ENCODE measurements at regions not wholly inside any gene's neighbourhood (a gene's known extent, or its start where the extent isn't known, plus 50 kb on each side); places are given as distances from the start of the nearest gene placed in this dataset.

DNA sequence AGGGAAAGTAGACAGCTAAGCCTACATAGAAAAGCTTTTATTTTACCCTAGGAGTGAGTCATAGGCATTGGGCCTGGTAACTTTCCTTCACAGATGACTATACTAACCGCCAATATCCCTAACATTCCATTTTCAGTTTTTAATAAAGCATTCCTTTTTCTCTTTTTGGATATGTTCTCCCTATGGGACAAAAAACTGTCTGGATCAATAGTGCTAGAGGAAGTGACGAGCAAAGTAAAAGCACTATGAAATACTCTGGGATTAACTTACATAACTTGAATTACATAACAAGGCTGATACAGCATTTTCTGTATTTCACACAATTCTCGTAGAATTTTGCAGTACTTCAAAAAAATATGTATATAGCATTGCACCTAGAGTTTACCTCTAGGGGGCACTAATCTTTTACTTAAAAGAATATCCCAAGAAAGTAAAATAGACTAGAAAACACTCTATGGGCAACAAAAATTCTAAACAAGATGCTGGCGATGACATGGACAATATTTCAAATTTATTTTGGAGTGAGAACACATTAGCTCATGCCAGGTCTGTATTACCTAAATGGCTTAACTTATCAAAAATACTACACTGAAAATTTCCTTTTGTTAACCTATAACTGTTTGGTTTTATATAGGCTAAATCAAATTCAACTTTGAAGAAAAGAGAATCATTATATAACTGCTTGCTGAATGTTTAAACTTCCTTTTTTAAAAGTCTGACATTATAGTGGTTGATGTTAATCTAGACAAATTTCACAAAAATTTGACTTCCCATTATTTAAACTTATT lies 66.3 kb upstream of the DST start:
- intact Hi-C loops (cut with DNase I): loop anchor here (2.0 to 5.0 kb wide), 2 partner anchors 48 to 142 kb away; no protein-coding TSS in a partner anchor
- DNase-seq (ENCODE audit: low spot score): no peak

DNA sequence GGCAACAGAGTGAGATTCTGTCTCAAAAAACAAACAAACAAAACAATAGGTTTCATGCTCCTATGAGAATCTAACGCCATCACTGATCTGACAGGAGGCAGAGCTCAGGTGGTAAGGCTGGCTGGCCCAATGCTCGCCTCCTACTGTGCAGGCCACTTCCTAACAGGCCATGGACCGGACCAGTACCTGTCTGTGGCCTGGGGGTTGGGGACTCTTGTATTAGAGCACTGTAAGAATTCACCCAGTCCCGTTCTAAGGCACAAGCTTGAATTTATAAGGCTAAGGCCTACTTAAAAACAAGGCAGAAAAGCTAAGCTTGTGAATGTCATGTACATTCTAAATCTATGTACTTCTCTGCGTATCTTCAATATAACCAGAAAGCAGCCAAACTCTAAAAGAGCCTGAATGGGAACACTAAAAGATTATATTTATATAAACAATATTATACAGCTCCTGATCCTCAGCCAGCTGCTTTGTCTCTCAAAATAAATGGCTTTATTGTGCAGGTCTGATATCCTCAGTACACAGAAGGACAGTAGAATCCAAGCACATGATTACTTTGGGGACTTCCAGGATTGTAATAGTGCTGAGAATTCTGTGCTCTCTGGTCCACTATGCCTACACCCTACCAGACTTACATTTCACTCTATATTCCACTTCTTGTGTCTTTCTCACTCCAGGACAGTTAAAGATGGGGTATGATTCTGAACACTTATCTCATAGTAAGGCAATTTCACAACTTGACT lies 64.5 kb upstream of the DST start:
- intact Hi-C loops (cut with DNase I): loop anchor here (5.0 kb wide), 1 partner anchor 50 kb away; no protein-coding TSS in a partner anchor
- no peak for DNase-seq (ENCODE audit: low spot score)

DNA sequence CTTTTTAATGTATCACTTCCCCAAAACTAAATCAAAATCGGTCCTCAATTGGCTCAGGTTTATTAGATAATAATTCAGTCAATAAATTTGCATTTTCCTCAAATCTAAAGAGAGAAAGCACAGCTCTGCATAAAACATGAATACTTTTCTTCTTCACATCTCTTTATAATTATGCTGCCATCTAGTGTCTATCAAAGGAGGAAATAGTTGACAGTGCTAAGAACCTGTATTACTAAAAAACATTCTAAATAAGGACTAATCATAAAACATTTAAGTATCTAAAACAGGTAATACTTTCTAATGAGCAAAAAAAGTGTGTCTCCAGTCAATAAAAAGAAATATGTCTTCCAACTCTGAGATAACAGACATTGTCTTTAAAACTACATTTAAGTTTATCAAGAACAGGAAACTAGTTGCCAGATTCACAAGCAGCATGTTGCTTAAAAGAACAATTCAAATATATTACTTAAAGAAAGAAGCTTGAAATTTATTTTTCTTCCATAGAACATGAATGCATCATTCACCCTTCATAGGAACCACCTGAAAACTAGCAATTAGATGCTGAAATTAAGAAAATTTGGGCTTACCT lies 56.5 kb upstream of the DST start:
- no peak for DNase-seq (ENCODE audit: low spot score)
- intact Hi-C loops (cut with DNase I): loop anchor here (2.0 to 10.0 kb wide), 2 partner anchors 62 to 324 kb away; no protein-coding TSS in a partner anchor

DNA sequence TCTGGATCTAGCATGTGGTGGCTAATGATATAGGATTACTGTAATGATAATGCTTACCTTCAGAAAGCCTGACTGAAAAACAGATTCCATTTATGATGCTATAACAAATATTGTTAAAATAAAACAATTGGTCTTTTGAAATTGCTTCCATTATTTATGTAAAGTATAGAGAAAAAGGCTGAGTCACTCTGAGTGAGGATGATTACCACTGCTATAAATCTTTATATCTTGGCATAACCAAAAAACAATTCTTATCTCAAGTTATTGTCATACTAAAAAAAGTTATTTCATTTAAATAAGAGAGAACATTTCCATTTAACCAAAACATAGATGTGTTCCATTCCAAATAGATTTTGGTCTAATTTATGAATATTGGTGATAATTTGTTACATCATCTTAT lies 53.0 kb upstream of the DST start:
- intact Hi-C loops (cut with DNase I): loop anchor here (10.0 kb wide), 1 partner anchor 321 kb away; no protein-coding TSS in a partner anchor
- DNase-seq (ENCODE audit: low spot score): no peak

DNA sequence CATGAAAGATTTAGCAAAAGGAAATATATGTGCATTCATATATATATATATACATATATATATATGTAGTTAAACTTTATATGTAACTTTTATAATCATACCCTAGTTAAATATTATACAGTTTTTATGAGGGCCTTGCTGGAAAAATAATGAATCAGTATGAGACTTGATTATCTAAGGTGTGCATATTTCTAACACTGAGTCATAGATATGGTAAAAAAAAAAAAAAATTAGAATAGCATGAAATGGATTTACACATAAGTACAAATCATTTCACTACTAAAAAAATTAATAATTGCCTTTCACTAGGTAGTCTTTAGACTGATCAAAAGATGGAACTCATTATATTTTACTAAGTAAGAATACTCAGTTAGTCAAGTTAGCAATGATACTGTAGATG lies 51.3 kb upstream of the DST start:
- no peak for DNase-seq (ENCODE audit: low spot score)
- intact Hi-C loops (cut with DNase I): loop anchor here (10.0 kb wide), 1 partner anchor 319 kb away; no protein-coding TSS in a partner anchor

DNA sequence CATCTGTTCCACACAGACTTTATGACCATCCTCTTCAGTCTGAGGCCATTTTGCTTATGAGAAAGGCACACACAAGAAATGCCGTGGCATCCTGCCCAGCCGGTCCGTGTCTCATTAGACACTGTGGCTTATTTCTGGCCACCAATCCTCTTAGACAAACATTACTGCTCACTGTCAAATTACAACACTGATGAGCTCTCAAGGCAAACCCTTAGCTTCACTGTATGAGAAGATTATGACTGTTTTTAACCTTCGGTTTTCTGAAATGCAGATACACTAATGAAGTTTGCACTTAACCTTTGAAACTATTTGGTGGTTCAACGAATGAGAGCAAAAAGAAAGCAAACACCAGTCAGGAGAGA lies 50.5 kb upstream of the DST start:
- intact Hi-C loops (cut with DNase I): loop anchor here (10.0 kb wide), 1 partner anchor 318 kb away; no protein-coding TSS in a partner anchor
- peak; percentile 87 for DNase-seq (ENCODE audit: low spot score)

DNA sequence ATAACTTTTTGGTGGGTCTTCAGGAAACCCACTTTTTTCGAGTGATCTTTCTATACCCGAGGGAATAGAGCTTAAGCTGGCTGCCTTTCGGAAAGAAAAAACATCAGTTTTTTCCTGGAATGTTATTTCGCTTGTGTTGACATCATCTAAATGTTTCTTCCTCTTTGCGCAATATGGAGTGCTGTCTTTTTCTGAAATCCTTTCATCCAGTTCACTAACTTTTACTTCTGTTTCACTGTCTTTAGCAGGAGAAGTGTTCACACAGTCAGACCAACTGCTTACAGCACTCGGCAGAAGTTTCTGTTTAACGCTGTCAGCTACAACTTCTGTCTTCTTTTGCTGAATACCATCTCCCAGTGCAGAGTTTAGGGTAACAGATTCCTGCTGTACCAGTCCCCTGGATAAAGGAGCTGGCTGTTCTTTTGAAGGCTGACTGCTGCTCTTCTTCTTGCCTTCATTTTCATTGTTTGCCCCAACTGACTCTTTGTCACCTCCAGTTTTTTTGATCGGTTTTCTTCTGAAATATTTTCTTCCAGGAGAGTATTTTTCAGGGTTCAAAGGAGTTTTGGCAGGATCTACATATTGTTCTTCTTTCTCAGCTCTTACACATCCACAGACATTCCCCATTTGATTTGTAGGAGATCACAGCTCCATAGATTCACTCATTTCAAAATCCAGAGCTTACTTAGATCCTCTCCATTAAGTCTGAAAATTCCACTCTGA lies 50.0 kb upstream of the DST start:
- no peak for DNase-seq (ENCODE audit: low spot score)
- intact Hi-C loops (cut with DNase I): loop anchor here (10.0 kb wide), 1 partner anchor 318 kb away; no protein-coding TSS in a partner anchor

All from cardiac septum (tissue), 1 donor.